HCT116 (cell line): ENCODE measurements at regions not wholly inside any gene's neighbourhood (a gene's known extent, or its start where the extent isn't known, plus 50 kb on each side); places are given as distances from the start of the nearest gene placed in this dataset.

Experiments
- EGR1 ChIP-seq: IDR thresholded peaks from 2 replicates; pipeline ENCODE4 v1.6.1; 2012; ENCODE audit warnings: low read depth
- ELF1 ChIP-seq: IDR thresholded peaks from 2 replicates; pipeline ENCODE4 v1.6.1; 2012; ENCODE audit warnings: low read depth, borderline replicate concordance
- EZH2 ChIP-seq: fragments of 200-600 bp; sonication (generic); IDR thresholded peaks from 2 replicates; pipeline ENCODE4 v1.6.1; 2017; ENCODE audit warnings: antibody characterized with exemption, mixed run types
- EZH2phosphoT487 ChIP-seq: fragments of 200-600 bp; IDR thresholded peaks from 2 replicates; pipeline ENCODE4 v1.6.1; 2018; ENCODE audit warnings: antibody characterized with exemption, borderline replicate concordance
- FOSL1 ChIP-seq: IDR thresholded peaks from 2 replicates; pipeline ENCODE4 v1.6.1; 2012; ENCODE audit warnings: low read depth
- POLR2AphosphoS5 ChIP-seq: IDR thresholded peaks from 2 replicates; pipeline ENCODE4 v1.6.1; 2011; ENCODE audit warnings: mild to moderate bottlenecking, low read depth, low read length, moderate library complexity
- RAD21 ChIP-seq: IDR thresholded peaks from 2 replicates; pipeline ENCODE4 v1.6.1; 2012; ENCODE audit warnings: low read depth, mild to moderate bottlenecking
- SRF ChIP-seq: IDR thresholded peaks from 2 replicates; pipeline ENCODE4 v1.6.1; 2012; ENCODE audit warnings: low read depth
- YY1 ChIP-seq: IDR thresholded peaks from 2 replicates; pipeline ENCODE4 v1.6.1; 2011; ENCODE audit warnings: low read length, low read depth, moderate library complexity, mild to moderate bottlenecking; ENCODE audit not compliant: insufficient replicate concordance; ENCODE audit errors: extremely low read depth
- ZNF274 ChIP-seq: fragments of 200-500 bp; sonication (Bioruptor generic); IDR thresholded peaks from 2 replicates; pipeline ENCODE4 v1.6.1; 2014; ENCODE audit warnings: mild to moderate bottlenecking, low read depth, low read length, inconsistent platforms
- TF ChIP-seq, protein P1 (sequence below), 3 experiments: fragments of 200-600 bp in 1 of 3; sonication (generic) in 1 of 3; IDR thresholded peaks in 2 of 3; conservative IDR thresholded peaks in 1 of 3; 2 replicates each; pipeline ENCODE4 v1.5.1; 2012 to 2017; ENCODE audit warnings: low read depth in 2 of 3, low read length in 2 of 3, antibody characterized with exemption in 1 of 3, borderline replicate concordance in 1 of 3, control low read depth in 1 of 3, mild to moderate bottlenecking in 1 of 3, mixed read lengths in 1 of 3, mixed run types in 1 of 3, moderate library complexity in 1 of 3; ENCODE audit not compliant: insufficient read depth in 1 of 3
- TF ChIP-seq, protein P2 (sequence below): IDR thresholded peaks from 2 replicates; pipeline ENCODE4 v1.6.1; 2012
- TF ChIP-seq, protein P3 (sequence below): IDR thresholded peaks from 2 replicates; pipeline ENCODE4 v1.6.1; 2012
- TF ChIP-seq, protein P4 (sequence below): IDR thresholded peaks from 2 replicates; pipeline ENCODE4 v1.6.1; 2011; ENCODE audit warnings: mild to moderate bottlenecking, low read length, moderate library complexity; ENCODE audit not compliant: insufficient replicate concordance; ENCODE audit errors: extremely low read depth

DNA sequence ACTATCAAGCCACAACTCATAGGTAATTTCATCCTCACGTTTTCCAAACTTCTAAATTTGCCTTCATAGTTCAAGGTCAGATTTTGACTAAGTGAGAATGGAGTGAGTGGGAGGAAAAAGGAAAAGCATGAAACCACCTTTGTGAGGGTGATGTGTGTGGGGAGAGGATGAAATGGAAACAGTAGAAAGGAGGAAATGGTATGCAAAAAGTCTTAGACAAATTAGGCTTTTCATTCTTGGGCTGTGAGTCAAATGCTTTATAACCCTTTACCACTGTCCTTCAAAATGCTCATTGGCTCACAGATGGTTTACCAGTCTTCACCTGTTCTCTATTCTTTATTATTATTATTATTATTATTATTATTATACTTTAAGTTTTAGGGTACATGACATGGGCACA, 127.2 kb downstream of the RAP2A start:
- TF ChIP-seq, protein P1, sequence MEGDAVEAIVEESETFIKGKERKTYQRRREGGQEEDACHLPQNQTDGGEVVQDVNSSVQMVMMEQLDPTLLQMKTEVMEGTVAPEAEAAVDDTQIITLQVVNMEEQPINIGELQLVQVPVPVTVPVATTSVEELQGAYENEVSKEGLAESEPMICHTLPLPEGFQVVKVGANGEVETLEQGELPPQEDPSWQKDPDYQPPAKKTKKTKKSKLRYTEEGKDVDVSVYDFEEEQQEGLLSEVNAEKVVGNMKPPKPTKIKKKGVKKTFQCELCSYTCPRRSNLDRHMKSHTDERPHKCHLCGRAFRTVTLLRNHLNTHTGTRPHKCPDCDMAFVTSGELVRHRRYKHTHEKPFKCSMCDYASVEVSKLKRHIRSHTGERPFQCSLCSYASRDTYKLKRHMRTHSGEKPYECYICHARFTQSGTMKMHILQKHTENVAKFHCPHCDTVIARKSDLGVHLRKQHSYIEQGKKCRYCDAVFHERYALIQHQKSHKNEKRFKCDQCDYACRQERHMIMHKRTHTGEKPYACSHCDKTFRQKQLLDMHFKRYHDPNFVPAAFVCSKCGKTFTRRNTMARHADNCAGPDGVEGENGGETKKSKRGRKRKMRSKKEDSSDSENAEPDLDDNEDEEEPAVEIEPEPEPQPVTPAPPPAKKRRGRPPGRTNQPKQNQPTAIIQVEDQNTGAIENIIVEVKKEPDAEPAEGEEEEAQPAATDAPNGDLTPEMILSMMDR (IDR thresholded peaks at IDR 0.05 in 2 of 3, conservative IDR thresholded peaks at IDR 0.05 in 1 of 3; ENCODE audit: borderline replicate concordance in 1 of 3, insufficient read depth in 1 of 3, low read depth in 2 of 3, low read length in 2 of 3), result no peak
- no peak for TF ChIP-seq ZNF274
- TF ChIP-seq FOSL1, result no peak
- no peak for TF ChIP-seq ELF1
- TF ChIP-seq, protein P2, sequence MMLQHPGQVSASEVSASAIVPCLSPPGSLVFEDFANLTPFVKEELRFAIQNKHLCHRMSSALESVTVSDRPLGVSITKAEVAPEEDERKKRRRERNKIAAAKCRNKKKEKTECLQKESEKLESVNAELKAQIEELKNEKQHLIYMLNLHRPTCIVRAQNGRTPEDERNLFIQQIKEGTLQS, result no peak
- no peak for TF ChIP-seq EZH2
- TF ChIP-seq EGR1, result no peak
- TF ChIP-seq EZH2phosphoT487, result no peak
- TF ChIP-seq, protein P3, sequence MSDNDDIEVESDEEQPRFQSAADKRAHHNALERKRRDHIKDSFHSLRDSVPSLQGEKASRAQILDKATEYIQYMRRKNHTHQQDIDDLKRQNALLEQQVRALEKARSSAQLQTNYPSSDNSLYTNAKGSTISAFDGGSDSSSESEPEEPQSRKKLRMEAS, result no peak
- no peak for TF ChIP-seq POLR2AphosphoS5
- no peak for TF ChIP-seq YY1
- TF ChIP-seq SRF, result no peak
- TF ChIP-seq, protein P4, sequence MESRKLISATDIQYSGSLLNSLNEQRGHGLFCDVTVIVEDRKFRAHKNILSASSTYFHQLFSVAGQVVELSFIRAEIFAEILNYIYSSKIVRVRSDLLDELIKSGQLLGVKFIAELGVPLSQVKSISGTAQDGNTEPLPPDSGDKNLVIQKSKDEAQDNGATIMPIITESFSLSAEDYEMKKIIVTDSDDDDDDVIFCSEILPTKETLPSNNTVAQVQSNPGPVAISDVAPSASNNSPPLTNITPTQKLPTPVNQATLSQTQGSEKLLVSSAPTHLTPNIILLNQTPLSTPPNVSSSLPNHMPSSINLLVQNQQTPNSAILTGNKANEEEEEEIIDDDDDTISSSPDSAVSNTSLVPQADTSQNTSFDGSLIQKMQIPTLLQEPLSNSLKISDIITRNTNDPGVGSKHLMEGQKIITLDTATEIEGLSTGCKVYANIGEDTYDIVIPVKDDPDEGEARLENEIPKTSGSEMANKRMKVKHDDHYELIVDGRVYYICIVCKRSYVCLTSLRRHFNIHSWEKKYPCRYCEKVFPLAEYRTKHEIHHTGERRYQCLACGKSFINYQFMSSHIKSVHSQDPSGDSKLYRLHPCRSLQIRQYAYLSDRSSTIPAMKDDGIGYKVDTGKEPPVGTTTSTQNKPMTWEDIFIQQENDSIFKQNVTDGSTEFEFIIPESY, result no peak
- no peak for TF ChIP-seq RAD21
